ENCODE measurements at regions not wholly inside any gene's neighbourhood (a gene's known extent, or its start where the extent isn't known, plus 50 kb on each side); places are given as distances from the start of the nearest gene placed in this dataset.

DNA sequence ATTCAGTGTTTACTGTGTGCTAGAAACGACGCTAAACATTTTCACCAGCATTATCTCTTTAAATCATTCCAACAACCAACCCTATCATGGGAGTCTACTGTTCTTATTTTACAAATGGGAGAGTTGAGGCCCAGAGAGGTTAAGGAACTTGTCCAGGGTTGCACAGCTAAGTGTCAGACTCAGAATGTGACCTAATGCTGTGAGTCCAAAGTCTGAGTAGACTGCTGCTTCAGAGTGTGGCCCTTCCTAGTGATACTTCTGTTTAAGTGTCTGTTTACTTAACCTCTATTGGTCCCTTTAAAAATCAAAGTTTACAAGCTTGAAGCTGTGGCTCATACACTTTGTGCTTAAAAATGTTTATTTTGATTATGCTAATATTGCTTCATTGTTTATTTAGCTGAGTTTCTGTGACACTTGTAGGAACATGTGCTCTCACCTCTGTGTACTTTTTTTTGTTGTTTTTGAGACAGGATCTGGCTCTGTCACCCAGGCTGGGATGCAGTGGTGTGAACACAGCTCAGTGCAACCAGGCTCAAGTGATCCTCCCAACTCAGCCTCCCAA lies 84.4 kb upstream of the SYPL1 start:
- Histone ChIP-seq H3K36me3 (no peaks in the 10 kb centered on the region), H3K27ac (no peak overlapping the region), H3K9me3 (no peaks in the 10 kb centered on the region), H3K27me3 (replicated peaks; ENCODE audit: insufficient read depth) (no peaks in the 10 kb centered on the region), H3K4me3 (no peak overlapping the region), H3K4me1 (replicated peaks) (peaks cover 2% of the 10 kb centered on the region)
- no peak for DNase-seq (ENCODE audit: low spot score)
- intact Hi-C loops (cut with DNase I), result no loop called here
- TF ChIP-seq, protein P1, sequence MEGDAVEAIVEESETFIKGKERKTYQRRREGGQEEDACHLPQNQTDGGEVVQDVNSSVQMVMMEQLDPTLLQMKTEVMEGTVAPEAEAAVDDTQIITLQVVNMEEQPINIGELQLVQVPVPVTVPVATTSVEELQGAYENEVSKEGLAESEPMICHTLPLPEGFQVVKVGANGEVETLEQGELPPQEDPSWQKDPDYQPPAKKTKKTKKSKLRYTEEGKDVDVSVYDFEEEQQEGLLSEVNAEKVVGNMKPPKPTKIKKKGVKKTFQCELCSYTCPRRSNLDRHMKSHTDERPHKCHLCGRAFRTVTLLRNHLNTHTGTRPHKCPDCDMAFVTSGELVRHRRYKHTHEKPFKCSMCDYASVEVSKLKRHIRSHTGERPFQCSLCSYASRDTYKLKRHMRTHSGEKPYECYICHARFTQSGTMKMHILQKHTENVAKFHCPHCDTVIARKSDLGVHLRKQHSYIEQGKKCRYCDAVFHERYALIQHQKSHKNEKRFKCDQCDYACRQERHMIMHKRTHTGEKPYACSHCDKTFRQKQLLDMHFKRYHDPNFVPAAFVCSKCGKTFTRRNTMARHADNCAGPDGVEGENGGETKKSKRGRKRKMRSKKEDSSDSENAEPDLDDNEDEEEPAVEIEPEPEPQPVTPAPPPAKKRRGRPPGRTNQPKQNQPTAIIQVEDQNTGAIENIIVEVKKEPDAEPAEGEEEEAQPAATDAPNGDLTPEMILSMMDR (IDR thresholded peaks at IDR 0.05), result no peak
- peak; percentile 81 for TF ChIP-seq POLR2AphosphoS5 (IDR thresholded peaks at IDR 0.05)
- WGBS, result 56% methylated on average over 2 of the region's 2 CpGs

DNA sequence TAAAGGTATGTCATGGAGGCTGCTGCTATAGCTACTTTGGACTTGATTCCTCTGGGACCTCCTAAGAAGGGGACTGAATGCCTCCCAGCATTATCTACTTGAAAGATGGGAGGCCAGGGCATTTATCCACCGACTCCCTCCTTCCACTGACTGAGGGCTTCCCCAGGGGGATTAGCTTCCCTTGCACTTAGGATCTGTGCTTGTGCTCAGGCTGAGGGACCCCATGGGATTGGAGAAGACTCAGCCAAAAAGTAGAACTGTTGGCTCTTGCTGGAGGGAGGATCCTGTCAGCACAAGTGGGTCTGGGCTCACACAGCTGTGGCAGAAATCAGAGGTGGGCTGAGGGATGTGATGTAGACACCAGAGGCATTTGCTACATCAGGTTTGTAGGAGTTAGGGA lies 81.5 kb upstream of the SYPL1 start:
- WGBS, result 93% methylated on average over 1 of the region's 1 CpG
- H3K27me3 ChIP-seq (replicated peaks; ENCODE audit: insufficient read depth), result no peaks in the 10 kb centered on the region
- intact Hi-C loops (cut with DNase I), result no loop called here
- H3K27ac ChIP-seq, result no peak overlapping the region
- H3K9me3 ChIP-seq, result no peaks in the 10 kb centered on the region
- no peaks in the 10 kb centered on the region for H3K36me3 ChIP-seq
- TF ChIP-seq, protein P1 (IDR thresholded peaks at IDR 0.05), result no peak
- TF ChIP-seq POLR2A (IDR thresholded peaks at IDR 0.05) (no peak), POLR2AphosphoS5 (IDR thresholded peaks at IDR 0.05) (no peak)
- DNase-seq (ENCODE audit: low spot score), result no peak
- peaks cover 2% of the 10 kb centered on the region for H3K4me1 ChIP-seq (replicated peaks)
- H3K4me3 ChIP-seq, result no peak overlapping the region

DNA sequence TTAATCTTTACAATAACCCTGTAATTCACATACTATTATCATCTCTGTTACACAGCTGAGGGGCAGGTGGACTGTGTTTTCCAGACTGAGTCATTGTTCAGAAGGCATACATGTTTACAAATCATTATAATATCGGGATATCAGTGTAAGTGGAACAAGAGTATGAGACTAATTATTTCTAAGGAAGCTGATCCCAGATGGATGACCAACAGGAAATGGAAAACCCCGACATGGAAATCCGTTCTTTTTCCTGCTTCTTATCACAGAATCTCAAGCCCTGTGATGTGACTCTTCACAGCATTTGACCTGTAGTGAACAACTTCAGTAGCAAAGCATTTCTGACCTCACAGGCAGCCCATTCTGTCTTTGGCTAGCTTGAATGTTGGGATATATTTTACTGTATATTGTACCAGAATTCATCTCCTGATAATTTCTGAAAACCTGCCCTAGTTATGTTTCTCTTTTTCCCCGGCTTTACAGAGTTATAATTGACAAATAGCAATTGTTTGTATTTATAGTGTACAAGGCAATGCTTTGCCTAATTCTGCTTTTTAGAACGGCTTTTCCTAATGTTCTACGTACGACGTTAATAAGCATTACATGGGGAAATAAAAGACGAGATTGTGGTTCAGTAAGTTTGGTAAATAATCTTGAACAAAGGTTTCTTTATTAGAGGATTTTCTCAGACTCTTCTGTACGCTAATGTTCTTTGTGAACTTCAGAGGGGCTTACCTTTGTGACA lies 78.6 kb upstream of the SYPL1 start:
- 61% methylated on average over 10 of the region's 10 CpGs for WGBS
- TF ChIP-seq POLR2AphosphoS5 (IDR thresholded peaks at IDR 0.05), result no peak
- TF ChIP-seq POLR2A (IDR thresholded peaks at IDR 0.05), result no peak
- TF ChIP-seq, protein P1 (IDR thresholded peaks at IDR 0.05), result no peak
- H3K4me3 ChIP-seq, result no peak overlapping the region

DNA sequence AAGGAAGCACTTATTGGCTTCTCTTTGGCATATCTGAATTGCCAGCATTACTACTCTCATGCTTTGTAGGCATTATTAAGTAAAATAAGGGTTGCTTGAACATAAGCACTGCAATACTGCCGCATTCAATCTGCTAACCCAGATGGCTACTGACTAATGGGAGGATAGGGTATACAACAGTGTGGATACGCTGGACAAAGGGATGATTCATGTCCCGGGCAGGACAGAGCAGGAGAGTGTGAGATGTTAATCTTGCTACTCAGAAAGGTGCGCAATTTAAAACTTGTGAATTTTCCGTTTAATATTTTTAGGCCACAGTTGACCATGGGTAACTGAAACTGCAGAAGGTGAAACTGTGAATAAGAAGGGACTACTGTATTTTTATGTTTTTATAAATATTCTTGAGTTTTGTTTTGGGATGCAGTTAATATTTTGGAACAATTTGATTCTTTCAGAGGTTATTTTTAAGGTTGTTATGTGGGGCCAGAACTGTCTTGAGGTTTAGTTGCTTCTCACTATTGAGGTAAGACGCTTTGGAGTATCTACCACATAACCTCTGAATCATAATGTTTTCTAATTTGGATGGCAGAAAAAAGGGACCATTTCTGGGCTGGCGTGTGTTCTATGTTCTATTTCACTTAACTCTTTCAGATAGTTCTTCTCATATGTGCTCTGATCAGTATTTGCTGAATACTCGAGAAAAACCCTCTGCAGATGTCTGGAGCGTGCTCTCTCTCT lies 75.7 kb upstream of the SYPL1 start:
- no peaks in the 10 kb centered on the region for H3K36me3 ChIP-seq
- no peak for DNase-seq (ENCODE audit: low spot score)
- H3K4me1 ChIP-seq (replicated peaks), result no peaks in the 10 kb centered on the region
- TF ChIP-seq POLR2A (IDR thresholded peaks at IDR 0.05) (no peak), POLR2AphosphoS5 (IDR thresholded peaks at IDR 0.05) (no peak)
- TF ChIP-seq, protein P1 (IDR thresholded peaks at IDR 0.05), result no peak
- no peak overlapping the region for H3K27ac ChIP-seq
- no peaks in the 10 kb centered on the region for H3K27me3 ChIP-seq (replicated peaks; ENCODE audit: insufficient read depth)
- no peak overlapping the region for H3K4me3 ChIP-seq
- no peaks in the 10 kb centered on the region for H3K9me3 ChIP-seq
- 89% methylated on average over 9 of the region's 9 CpGs for WGBS
- intact Hi-C loops (cut with DNase I), result no loop called here

More for the DNA sequence above, 78.6 kb upstream of the SYPL1 start:
- Histone ChIP-seq H3K36me3 (no peaks in the 10 kb centered on the region), H3K9me3 (no peaks in the 10 kb centered on the region), H3K4me1 (replicated peaks) (no peaks in the 10 kb centered on the region), H3K27me3 (replicated peaks; ENCODE audit: insufficient read depth) (no peaks in the 10 kb centered on the region), H3K27ac (peak overlapping the region in 1 of 2 donors; percentile 35)
- no peak for DNase-seq (ENCODE audit: low spot score)
- intact Hi-C loops (cut with DNase I), result no loop called here

Measured in prostate gland (tissue), 2 donors.